ENCODE measurements at regions not wholly inside any gene's neighbourhood (a gene's known extent, or its start where the extent isn't known, plus 50 kb on each side); places are given as distances from the start of the nearest gene placed in this dataset.

DNA sequence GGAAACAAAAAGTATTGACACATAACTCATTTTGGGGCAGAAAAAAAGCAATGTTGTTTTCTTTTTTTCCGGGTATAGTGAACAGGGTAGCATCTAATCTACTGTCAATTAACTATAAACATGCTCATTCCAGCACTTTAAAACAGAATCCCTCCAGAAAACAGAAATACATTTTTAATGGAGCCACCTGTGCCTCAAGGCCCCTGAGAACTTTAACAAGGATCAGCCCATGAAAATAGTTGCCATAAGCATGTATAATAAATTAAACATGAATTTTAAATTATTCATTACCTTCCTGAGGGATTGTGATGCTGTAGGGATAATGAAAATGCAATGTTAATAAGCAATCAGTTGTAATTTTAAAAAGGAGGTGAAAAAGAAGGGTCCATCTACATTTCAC, 101.4 kb upstream of the IVNS1ABP start:
- TF ChIP-seq, protein P1, sequence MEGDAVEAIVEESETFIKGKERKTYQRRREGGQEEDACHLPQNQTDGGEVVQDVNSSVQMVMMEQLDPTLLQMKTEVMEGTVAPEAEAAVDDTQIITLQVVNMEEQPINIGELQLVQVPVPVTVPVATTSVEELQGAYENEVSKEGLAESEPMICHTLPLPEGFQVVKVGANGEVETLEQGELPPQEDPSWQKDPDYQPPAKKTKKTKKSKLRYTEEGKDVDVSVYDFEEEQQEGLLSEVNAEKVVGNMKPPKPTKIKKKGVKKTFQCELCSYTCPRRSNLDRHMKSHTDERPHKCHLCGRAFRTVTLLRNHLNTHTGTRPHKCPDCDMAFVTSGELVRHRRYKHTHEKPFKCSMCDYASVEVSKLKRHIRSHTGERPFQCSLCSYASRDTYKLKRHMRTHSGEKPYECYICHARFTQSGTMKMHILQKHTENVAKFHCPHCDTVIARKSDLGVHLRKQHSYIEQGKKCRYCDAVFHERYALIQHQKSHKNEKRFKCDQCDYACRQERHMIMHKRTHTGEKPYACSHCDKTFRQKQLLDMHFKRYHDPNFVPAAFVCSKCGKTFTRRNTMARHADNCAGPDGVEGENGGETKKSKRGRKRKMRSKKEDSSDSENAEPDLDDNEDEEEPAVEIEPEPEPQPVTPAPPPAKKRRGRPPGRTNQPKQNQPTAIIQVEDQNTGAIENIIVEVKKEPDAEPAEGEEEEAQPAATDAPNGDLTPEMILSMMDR (IDR thresholded peaks at IDR 0.05; ENCODE audit: insufficient read depth, low read length, poor library complexity, severe bottlenecking) = no peak
- no peak for TF ChIP-seq EZH2phosphoT487 (conservative IDR thresholded peaks at IDR 0.05; ENCODE audit: low read length)

Measured in SU-DHL-6 (cell line).